ENCODE measurements at regions not wholly inside any gene's neighbourhood (a gene's known extent, or its start where the extent isn't known, plus 50 kb on each side); places are given as distances from the start of the nearest gene placed in this dataset.
A peak's percentile ranks its signal among the peaks of the same experiment; 100 is the strongest.

GRCh38 chr4:38230121-38230801 is 270.1 kb downstream of the PTTG2 start:
- TF ChIP-seq CTCF (IDR thresholded peaks at IDR 0.05), result no peak
- no peak for TF ChIP-seq POLR2A (IDR thresholded peaks at IDR 0.05)
- TF ChIP-seq EP300 (IDR thresholded peaks at IDR 0.05; ENCODE audit: low read depth), result peak; percentile 55
- TF ChIP-seq POLR2AphosphoS5 (IDR thresholded peaks at IDR 0.05), result peak in 2 of 3 donors; percentile 53 to 78
